BJ (cell line): ENCODE measurements at regions not wholly inside any gene's neighbourhood (a gene's known extent, or its start where the extent isn't known, plus 50 kb on each side); places are given as distances from the start of the nearest gene placed in this dataset.

ENCODE experiments used
- CTCF ChIA-PET: fragments of 350-600 bp; formaldehyde crosslinking; extraction: SDS; loops from one replicate; lab custom pipeline; 2021; ENCODE audit warnings: antibody characterized with exemption, inconsistent platforms; lab: Yijun Ruan, JAX
- POLR2A ChIA-PET: fragments of 300-600 bp; sonication (Branson Sonifier 250); formaldehyde crosslinking; extraction: SDS; loops from one replicate; lab custom pipeline; 2021; ENCODE audit warnings: antibody characterized with exemption; lab: Charles Lee
- DNase-seq: peaks from one replicate; pipeline ENCODE4 v3.0.0-alpha.2; 2011; ENCODE audit warnings: low read depth
- H3K27me3 ChIP-seq: 2 replicates; pipeline ENCODE4 v1.6.0; 2011; ENCODE audit warnings: low read length; ENCODE audit not compliant: control insufficient read depth, insufficient read depth
- H3K36me3 ChIP-seq: 2 replicates; pipeline ENCODE4 v1.5.1; 2011; ENCODE audit warnings: low read length; ENCODE audit not compliant: control insufficient read depth, insufficient read depth
- H3K4me3 ChIP-seq: 2 replicates; pipeline ENCODE4 v1.5.1; 2011; ENCODE audit warnings: low read depth, mild to moderate bottlenecking, control low read depth, low read length
- TF ChIP-seq, protein P1 (sequence below): IDR thresholded peaks from 2 replicates; pipeline ENCODE4 v1.5.1; 2011; ENCODE audit warnings: low read depth, mild to moderate bottlenecking, control low read depth, inconsistent platforms, low read length, moderate library complexity; ENCODE audit not compliant: insufficient read depth

DNA sequence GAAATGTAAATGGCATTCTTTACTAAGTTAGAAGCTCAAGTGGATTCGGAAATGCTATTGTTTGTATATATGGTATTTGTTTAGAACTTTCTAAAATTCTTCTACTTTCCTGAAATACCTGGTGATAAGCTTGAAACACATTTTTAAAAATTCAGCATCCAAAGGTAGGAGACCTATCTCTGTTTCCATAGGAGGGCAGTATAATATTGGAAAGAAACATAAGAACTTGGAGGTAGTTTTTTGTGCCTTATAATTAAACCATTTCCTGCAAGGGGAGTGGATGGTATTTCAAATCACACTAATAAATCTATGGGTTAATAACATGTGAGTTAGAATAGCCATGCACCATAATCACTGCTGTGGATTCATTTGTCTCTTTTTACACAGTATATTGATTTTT, 217.4 kb upstream of the AADAT start:
- no peak for DNase-seq
- CTCF ChIA-PET, result no interaction called here
- TF ChIP-seq, protein P1, sequence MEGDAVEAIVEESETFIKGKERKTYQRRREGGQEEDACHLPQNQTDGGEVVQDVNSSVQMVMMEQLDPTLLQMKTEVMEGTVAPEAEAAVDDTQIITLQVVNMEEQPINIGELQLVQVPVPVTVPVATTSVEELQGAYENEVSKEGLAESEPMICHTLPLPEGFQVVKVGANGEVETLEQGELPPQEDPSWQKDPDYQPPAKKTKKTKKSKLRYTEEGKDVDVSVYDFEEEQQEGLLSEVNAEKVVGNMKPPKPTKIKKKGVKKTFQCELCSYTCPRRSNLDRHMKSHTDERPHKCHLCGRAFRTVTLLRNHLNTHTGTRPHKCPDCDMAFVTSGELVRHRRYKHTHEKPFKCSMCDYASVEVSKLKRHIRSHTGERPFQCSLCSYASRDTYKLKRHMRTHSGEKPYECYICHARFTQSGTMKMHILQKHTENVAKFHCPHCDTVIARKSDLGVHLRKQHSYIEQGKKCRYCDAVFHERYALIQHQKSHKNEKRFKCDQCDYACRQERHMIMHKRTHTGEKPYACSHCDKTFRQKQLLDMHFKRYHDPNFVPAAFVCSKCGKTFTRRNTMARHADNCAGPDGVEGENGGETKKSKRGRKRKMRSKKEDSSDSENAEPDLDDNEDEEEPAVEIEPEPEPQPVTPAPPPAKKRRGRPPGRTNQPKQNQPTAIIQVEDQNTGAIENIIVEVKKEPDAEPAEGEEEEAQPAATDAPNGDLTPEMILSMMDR, result no peak

DNA sequence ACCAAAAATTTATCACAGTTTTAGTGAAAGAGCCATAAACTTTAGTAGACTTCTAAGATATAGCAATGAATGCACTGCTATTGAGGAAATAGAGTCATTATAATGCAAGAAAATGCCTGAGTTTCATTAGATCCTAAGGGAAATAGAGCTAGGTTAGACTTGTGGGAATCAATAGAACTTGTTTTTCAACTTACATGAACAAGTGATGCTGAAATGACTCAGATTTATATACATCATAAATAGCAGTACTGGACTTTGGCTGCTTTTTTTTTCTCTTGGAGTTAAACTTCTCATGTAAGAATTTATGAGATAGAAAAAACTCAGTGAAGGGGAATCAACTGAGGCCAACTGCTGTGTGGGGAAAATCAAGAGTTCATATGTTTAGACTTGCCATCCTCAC, 216.5 kb upstream of the AADAT start:
- Histone ChIP-seq H3K27me3 (no peaks in the 10 kb centered on the region), H3K36me3 (no peaks in the 10 kb centered on the region), H3K4me3 (no peak overlapping the region)
- DNase-seq, result no peak
- ChIA-PET CTCF (interaction anchor here (0.6 kb wide), 2 partner anchors 95 to 190 kb away, joined by 4 to 6 read pairs; no protein-coding TSS in a partner anchor), POLR2A (no interaction called here)
- TF ChIP-seq, protein P1, result no peak

More for the DNA sequence above, 217.4 kb upstream of the AADAT start:
- no peak overlapping the region for H3K4me3 ChIP-seq
- H3K36me3 ChIP-seq, result no peaks in the 10 kb centered on the region
- POLR2A ChIA-PET, result no interaction called here
- H3K27me3 ChIP-seq, result no peaks in the 10 kb centered on the region

DNA sequence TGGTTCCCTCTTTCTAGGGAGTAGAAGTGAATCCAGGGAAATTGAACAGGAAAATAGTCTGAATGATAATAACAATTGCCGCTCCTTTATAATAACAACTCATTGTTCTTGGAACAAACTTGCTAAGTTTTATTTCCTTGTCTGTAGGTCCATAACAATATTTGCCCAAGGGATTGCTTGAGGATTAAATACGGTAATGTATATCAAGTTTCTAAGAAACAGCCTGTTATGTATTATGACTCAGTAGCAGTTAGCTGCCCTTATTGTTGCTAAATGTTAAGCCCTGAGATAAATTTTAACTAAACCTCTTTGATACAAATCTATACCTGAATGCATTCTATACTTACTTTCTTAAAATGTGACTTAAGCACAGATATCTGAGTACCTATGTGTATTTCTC, 215.9 kb upstream of the AADAT start:
- ChIA-PET CTCF (interaction anchor here (0.6 kb wide), 1 partner anchor 190 kb away, joined by 4 read pairs; no protein-coding TSS in a partner anchor), POLR2A (no interaction called here)
- Histone ChIP-seq H3K36me3 (no peaks in the 10 kb centered on the region), H3K27me3 (no peaks in the 10 kb centered on the region), H3K4me3 (no peak overlapping the region)
- DNase-seq, result no peak
- TF ChIP-seq, protein P1, result no peak

DNA sequence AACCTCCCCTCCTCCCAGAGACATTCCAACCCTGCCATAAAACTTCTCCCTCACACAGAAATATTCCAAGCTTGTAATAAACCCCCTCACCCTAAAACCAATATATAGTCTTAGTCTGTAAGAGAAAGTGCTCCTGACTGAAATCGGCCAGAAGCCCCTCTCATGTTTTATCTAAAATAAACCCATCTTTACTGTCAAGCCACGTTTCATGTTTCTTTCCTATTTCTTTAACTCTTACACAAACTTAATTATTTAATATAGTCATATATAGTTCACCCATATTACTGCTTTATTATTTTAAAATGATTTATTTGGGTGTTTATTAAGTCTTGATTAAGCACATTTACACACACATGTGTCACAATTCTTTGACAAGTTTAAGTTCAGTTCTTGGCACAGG, 191.3 kb upstream of the AADAT start:
- H3K36me3 ChIP-seq, result no peaks in the 10 kb centered on the region
- ChIA-PET CTCF (no interaction called here), POLR2A (no interaction called here)
- TF ChIP-seq, protein P1, result no peak
- H3K4me3 ChIP-seq, result no peak overlapping the region
- DNase-seq, result no peak
- H3K27me3 ChIP-seq, result no peaks in the 10 kb centered on the region

DNA sequence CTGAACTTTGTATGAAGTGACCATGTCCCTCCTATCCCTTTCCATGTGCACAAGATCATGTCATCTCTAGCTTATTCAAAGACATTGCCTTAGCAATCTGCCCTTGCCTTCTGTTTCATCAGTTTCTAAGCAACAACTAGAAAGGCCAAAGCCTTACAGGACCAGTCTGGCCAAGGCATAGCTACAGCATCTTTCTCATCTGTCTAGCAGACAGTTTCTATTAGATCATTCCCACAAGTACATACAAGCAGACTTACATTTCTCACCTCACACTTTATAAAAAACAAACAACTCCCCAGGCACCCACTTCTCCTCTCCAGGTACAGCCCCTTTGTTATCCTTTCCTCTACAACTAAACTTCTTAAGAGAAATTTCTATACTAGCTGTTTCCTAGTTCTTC, 188.7 kb upstream of the AADAT start:
- no peak for DNase-seq
- TF ChIP-seq, protein P1, result no peak
- CTCF ChIA-PET, result no interaction called here
- no peaks in the 10 kb centered on the region for H3K27me3 ChIP-seq
- no peak overlapping the region for H3K4me3 ChIP-seq
- POLR2A ChIA-PET, result no interaction called here
- no peaks in the 10 kb centered on the region for H3K36me3 ChIP-seq
